Esophagus muscularis mucosa (tissue), 4 donors: ENCODE measurements at regions not wholly inside any gene's neighbourhood (a gene's known extent, or its start where the extent isn't known, plus 50 kb on each side); places are given as distances from the start of the nearest gene placed in this dataset.

Experiments used
- CTCF ChIP-seq, 3 experiments: fragments of 200-600 bp in 2 of 3; fragments of 450-650 bp in 1 of 3; sonication (generic) in 2 of 3; IDR thresholded peaks; one replicate each; pipeline ENCODE4 v1.5.1; 2017 to 2019; ENCODE audit warnings: antibody characterized with exemption in 3 of 3, mild to moderate bottlenecking in 2 of 3, moderate library complexity in 1 of 3
- EP300 ChIP-seq: sonication (generic); formaldehyde crosslinking; IDR thresholded peaks from one replicate; pipeline ENCODE4 v1.6.1; 2017; ENCODE audit warnings: antibody characterized with exemption
- POLR2A ChIP-seq: fragments of 450-650 bp; IDR thresholded peaks from one replicate; pipeline ENCODE4 v1.6.1; 2017; ENCODE audit warnings: antibody characterized with exemption, moderate library complexity, mild to moderate bottlenecking, low read depth
- POLR2AphosphoS5 ChIP-seq, 2 donors: sonication (generic); formaldehyde crosslinking; IDR thresholded peaks; one replicate each; pipeline ENCODE4 v1.6.1; 2017; ENCODE audit warnings: antibody characterized with exemption in 2 of 2

- no peak for TF ChIP-seq EP300
- TF ChIP-seq POLR2A, result no peak
- TF ChIP-seq POLR2AphosphoS5 (IDR thresholded peaks at IDR 0.05), result no peak
- TF ChIP-seq CTCF (IDR thresholded peaks at IDR 0.05), result no peak
Measured at GRCh38 chr4:122305853-122306252, 73.0 kb upstream of the ADAD1 start.
